ENCODE measurements at regions not wholly inside any gene's neighbourhood (a gene's known extent, or its start where the extent isn't known, plus 50 kb on each side); places are given as distances from the start of the nearest gene placed in this dataset.
"Not testable (repeated sequence)": the region's sequence is repeated elsewhere in the genome, so short reads cannot be mapped to it uniquely, and the experiment has no call there.

DNA sequence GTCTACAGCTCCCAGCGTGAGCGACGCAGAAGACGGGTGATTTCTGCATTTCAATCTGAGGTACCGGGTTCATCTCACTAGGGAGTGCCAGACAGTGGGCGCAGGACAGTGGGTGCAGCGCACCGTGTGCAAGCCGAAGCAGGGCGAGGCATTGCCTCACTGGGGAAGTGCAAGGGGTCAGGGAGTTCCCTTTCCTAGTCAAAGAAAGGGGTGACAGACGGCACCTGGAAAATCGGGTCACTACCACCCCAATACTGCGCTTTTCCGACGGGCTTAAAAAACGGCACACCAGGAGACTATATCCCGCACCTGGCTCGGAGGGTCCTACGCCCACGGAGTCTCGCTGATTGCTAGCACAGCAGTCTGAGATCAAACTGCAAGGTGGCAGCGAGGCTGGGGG lies 95.6 kb downstream of the GPX5 start:
- not testable (repeated sequence) for DNase-seq (ENCODE audit: low read depth in 1 of 2, low spot score in 1 of 2)

DNA sequence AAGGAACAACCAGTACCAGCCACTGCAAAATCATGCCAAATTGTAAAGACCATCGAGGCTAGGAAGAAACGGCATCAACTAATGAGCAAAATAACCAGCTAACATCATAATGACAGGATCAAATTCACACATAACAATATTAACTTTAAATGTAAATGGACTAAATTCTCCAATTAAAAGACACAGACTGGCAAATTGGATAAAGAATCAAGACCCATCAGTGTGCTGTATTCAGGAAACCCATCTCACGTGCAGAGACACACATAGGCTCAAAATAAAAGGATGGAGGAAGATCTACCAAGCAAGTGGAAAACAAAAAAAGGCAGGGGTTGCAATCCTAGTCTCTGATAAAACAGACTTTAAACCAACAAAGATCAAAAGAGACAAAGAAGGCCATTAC lies 97.6 kb downstream of the GPX5 start:
- not testable (repeated sequence) for DNase-seq (ENCODE audit: low read depth in 1 of 2, low spot score in 1 of 2)

DNA sequence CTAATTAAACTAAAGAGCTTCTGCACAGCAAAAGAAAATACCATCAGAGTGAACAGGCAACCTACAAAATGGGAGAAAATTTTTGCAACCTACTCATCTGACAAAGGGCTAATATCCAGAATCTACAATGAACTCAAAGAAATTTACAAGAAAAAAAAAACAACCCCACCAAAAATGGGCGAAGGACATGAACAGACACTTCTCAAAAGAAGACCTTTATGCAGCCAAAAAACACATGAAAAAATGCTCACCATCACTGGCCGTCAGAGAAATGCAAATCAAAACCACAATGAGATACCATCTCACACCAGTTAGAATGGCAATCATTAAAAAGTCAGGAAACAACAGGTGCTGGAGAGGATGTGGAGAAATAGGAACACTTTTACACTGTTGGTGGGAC lies 100.7 kb downstream of the GPX5 start:
- DNase-seq (ENCODE audit: low read depth in 1 of 2, low spot score in 1 of 2), result not testable (repeated sequence)

DNA sequence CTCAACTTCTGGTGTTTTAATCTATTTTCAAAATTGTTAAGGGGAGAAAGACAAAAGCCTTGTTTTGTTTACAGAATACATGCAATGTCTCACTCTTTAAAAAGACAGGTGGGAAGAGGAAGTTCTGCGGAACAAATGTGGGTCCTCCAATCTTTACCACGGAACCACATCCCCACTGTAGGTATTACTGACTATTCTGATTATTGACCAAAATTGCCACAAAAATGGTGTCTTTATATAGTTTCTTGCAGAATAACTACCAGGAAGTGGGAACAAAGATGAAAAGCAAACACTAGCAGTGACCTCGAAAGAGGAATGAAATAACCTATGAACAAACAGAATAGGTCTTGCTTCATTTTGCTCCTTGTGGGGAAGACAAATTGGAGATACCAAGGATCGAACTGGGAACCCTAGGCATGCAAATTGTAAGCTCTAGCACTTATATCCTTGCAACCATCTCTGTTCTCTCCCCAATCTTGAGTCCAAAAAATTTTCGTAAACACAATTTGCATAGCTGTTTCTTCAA lies 106.7 kb downstream of the GPX5 start:
- DNase-seq (ENCODE audit: low read depth in 1 of 2, low spot score in 1 of 2), result no peak

DNA sequence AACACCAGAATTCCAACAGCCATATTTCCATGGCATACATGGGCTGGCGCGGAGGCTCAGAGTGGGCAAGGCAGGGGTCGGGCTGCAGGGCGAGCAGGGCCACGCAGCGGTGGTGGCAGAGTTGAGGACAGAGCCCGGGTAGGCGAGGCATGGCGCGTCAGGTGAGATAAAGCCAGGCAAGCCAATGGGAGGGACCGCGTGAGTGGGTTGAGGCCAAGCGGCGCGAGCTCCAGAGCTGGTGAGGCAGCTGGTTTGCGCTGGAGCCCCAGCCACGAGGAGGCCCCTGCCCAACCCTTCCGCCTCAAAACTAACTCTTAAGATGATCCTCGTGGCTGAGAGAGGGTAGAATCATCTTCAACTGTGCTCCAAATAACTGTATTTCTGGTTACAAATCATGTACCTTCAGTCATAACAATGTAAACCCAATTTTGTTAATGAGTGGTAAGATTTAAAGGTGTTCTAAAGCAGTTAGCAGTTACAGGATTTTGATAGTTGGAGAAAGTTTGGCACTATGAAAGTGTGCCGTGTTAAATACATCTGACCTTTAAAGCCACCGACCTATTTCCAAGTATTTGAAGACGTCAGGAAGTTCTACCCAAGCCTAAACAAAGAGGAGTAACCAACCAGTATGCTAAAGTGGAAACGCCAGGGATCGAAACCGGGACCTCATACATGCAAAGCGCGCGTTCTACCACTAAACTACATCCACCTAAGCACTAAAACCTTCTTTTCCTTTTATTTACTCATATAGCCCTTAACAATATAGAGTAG lies 107.9 kb downstream of the GPX5 start:
- no peak for DNase-seq (ENCODE audit: low read depth in 1 of 2, low spot score in 1 of 2)

DNA sequence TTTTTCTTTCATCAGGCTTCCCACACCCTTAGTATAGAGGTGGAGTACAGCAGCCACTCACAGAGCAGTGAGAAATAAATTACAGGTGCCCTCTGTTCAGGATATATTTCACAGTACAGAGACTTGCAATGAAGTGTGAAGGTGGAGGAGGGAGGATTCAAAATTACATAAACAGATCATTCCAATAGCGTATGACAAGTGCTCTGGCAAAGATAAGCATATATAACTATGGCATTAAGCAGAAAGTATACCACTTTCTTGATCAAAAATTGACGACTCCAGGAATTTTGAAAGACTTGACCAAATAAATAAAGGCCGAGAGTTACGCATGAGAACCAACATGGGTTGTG lies 108.7 kb downstream of the GPX5 start:
- no peak for DNase-seq (ENCODE audit: low read depth in 1 of 2, low spot score in 1 of 2)

DNA sequence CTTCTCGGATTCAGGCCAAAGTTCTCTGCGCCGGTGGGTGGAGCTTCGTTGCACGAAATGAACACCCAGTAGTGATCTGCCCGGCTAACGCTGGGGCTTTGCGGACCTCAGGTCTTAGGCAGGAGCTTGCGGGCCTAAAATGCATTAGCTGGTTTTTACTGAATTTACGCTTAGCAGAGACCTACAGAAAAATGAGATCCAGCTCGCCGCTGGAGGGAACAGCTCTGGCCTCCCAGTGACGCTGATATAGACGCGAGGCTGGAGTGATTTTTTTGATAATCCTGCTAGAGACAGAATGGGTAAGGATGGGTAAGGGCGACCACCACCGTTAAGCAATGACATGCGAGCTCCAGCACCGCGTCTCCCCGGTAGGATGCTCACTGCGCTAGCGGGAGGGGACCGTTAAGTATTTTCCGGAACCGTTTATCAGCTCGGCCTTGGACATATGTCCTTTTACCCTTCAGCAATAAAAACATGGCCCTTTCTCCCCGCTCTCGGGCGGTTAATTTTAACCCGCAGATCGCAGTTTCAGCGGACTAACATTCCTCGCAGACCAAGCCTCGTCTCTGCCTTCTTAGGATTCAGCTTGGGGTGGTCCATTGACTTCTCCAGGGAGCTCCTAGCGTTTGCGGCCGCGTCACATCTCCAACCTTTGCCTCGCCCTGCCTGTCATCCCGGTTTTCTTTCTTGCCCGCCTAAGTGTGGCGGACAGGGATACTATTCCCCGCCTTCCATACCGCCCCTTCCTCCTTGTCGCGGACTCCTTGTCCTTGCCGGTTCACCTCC lies 109.3 kb downstream of the GPX5 start:
- DNase-seq (ENCODE audit: low read depth in 1 of 2, low spot score in 1 of 2), result no peak

DNA sequence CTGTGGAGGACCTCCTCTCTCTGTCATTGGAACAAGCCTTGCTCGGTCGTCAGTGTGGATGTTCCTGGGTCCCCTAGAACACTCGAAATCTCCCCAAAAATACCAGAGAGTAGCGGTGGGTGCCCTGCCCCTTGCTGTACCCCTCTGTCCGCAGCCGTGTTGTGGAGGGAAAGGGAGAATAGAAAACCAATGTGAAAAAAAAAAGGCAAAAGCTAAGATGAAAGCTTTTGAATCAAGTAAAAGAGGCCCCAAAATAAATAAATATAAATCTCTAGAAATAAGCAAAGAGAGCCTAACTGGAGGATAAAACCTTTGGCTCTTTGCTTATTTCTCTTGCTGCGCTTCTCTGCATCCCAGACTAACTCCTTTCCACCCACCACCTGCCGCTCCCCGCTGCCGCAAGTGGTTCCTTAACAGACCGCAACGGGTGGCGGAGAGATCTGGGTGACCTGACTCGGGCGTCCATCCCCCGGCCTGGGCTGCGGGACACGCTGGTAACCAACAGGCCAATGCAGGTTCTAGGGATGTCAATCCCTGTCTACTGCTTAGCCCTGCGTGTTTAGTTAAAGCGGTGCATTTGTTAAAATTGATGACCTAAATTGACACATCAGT lies 110.0 kb downstream of the GPX5 start:
- no peak for DNase-seq (ENCODE audit: low read depth in 1 of 2, low spot score in 1 of 2)

DNA sequence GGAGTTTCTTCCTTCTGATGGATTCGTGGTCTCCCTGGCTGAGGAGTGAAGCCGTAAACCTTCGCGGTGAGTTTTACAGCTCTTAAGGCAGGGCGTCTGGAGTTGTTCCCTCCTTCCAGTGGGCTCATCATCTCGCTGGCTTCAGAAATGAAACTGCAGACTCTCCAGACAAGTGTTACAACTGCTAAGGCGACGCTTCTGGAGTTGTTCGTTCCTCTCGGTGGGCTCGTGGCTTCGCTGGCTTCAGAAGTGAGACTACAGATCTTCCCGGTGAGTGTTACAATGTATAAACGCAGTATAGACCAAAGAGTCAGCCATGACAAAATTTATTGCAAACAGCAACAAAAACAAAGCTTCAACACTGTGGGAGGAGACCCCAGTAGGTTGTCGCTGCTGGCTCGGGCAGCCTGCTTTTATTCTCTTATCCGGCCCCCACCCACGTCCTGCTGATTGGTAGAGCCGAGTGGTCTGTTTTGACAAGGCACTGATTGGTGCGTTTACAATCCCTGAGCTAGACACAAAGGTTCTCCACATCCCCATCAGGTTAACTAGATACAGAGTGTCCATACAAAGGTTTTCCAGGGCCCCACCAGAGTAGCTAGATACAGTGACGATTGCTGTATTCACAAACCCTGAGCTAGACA lies 113.2 kb downstream of the GPX5 start:
- DNase-seq (ENCODE audit: low read depth in 1 of 2, low spot score in 1 of 2), result no peak

DNA sequence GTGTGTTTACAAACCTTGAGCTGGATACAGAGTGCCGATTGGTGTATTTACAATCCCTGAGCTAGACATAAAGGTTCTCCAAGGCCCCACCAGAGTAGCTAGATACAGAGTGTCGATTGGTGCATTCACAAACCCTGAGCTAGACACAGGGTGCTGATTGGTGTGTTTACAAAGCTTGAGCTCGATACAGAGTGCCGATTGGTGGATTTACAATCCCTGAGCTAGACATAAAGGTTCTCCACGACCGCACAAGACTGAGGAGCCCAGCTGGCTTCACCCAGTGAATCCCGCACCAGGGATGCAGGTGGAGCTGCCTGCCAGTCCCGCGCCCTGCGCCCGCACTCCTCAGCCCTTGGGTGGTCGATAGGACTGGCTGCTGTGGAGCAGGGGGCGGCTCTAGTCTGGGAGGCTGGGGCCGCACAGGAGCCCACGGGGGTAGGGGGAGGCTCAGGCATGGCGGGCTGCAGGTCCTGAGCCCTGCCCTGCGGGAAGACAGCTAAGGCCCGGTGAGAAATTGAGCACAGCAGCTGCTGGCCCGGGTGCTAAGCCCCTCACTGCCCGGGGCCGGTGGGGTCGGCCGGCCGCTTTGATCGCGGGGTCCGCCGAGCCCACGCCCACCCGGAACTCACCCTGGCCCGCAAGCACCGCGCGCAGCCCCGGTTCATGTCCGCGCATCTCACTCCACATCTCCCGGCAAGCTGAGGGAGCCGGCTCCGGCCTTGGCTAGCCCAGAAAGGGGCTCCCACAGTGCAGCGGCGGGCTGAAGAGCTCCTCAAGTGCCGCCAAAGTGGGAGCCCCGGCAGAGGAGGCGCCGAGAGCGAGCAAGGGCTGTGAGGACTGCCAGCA lies 114.0 kb downstream of the GPX5 start:
- not testable (repeated sequence) for DNase-seq (ENCODE audit: low read depth in 1 of 2, low spot score in 1 of 2)

DNA sequence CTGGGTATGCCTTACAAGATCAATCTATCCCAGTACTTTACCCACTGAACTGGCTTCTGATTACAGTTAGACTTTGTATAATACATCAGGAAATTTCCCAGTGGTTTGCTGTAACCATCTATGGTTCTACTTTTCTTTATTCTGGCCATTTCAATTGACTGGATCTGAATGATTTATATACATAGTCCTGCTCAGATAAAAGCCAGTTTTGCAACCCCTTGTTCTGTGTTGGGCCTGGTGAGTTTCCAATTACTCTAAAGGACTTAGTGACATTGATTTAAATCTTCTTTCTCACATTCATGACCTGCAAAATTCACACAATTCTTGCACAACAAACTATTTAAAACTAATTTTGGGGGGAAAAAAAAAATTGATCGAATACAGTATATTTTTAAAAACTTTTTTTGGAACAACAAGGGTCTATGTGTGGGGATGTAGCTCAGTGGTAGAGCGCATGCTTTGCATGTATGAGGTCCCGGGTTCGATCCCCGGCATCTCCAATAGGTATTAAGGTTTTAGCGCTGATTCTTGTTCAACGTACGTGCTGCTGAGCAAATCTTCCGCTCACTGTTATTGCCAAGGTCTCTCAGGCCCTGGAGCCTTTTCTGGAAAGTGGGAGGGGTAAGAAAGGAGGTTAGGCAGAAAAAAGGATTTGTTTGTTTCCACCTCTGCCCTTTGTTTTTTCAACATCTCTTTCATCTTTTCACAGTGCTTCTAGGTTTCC lies 117.5 kb downstream of the GPX5 start:
- DNase-seq (ENCODE audit: low read depth in 1 of 2, low spot score in 1 of 2), result no peak

DNA sequence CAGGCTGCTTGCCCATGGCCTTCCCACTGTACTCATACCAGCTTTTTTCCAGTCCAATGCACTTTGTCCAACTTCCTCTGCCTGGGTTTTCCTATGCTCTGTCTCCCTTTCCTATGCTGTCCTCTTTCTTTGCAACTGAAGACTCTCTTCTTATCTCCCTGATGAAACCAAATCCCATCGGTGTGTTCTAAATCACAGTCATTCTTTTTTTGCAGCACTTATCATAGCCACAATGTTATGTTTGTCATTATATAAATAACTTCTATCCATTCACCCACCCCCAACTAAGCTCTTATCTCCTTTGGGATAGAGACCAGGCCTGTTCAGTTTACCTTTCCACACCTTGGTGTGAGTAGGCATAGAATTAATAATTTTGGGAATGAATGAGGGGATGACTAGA lies 121.0 kb downstream of the GPX5 start:
- DNase-seq (ENCODE audit: low read depth in 1 of 2, low spot score in 1 of 2), result no peak

DNA sequence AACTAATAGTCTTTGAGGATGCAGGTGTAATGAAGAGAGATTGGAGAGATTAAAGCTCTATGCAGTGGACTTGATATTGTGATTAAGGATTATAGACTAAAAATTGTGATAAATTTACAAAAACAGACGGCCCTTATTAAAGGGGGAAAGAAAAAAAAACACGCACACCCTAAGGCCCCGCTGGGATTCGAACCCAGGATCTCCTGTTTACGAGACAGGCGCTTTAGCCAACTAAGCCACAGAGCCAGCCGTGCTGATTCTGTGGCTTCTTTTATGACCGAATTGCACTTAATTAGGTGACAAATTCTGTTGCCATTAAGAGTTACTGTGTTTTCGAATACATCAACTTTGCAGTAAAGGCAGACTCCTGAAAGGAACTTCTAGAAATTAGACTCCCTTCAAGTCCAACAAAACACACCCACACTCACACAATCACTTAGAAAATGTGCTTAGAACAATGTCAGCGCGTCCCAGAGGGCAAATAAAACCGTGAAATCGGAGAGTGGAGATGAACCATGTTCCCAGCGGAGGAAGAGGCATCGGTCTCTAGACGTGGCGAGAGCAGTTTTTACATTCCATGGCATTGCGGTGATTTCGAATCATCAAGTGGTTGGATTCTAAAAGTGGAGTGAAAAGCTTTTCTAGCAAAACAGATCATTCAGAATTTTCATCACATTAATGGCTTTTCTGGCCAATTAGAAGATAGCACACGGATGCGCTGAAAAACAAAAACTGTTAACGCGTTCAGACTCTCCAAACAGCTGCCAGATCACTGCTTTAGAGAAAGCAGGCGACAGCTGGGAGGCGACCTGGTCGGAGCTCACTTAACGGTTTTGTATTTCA lies 122.6 kb downstream of the GPX5 start:
- no peak for DNase-seq (ENCODE audit: low read depth in 1 of 2, low spot score in 1 of 2)

DNA sequence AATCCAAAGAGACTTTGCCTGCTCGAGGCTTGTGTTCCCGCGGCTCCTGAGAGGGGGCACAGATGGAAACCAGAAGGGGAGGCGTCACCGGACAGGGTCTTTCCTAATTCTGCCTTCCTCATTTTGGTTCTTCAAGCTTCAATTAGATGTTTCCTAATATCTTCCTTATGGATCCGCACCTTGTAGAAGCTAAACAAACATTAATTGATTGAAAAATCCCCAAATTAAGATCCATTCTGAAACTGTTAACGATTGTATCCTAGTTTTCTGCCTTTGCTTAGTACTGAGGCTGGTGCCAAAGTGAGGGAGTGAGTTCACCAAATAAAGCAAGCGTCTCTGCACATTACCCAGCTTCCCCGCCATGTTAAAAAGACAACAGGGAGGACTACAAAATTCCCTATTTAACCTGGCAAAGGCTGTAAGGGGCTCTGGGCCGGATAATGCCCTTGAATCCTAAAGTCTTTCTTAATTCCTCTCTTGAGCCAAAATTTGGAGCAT lies 123.2 kb downstream of the GPX5 start:
- DNase-seq (ENCODE audit: low read depth in 1 of 2, low spot score in 1 of 2), result no peak

DNA sequence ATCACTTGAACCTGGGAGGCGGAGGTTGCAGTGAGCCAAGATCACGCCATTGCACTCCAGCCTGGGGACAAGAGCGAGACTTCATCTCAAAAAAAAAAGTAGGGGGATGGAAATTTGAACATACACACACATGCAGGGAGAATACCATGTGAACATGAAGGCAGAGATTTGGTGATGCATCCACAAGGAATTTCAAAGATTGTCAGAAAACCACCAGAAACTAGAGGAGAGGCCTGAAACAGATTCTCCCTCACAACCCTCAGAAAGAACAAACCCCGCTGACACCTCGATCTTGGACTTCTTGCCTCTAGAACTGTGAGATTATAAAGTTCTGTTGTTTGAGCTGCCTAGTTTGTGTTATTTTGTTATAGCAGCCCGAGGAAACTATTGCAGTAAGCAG lies 125.5 kb downstream of the GPX5 start:
- DNase-seq (ENCODE audit: low read depth in 1 of 2, low spot score in 1 of 2), result no peak

DNA sequence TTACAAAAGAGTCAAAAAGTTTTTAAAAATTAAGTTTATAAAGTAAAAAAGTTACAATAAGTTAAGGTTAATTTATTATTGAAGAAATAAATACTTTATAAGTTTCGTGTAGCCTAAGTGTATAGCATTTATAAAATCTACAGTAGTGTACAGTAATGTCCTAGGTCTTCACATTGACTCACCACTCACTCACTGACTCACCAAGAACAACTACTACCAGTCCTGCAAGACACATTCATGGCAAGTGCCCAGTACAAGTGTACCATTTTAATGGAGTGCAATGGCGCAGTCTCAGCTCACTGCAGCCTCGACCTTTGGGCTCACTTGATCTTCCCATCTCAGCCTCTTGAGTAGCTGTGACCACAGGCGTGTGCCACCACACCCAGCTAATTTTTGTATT lies 128.2 kb downstream of the GPX5 start:
- no peak for DNase-seq (ENCODE audit: low read depth in 1 of 2, low spot score in 1 of 2)

DNA sequence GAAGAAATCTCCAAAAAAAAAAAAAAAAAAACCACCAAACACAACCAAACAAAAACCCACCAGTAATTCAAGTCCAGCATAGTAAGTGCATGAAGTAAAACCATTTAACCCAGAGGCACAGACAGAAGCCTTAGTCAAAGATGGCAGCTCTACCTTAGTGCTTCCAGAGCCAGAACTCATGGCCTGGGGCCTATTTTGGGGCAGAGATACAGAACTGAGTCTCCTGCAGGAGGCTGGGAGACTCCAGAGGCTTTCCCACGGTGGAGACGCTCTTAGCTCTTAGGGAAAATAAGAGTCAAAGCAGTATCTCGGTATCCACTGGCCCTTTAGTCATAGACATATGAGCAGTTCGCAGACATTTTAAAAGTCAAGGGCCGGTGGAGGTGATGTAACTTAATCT lies 129.5 kb downstream of the GPX5 start:
- no peak for DNase-seq (ENCODE audit: low read depth in 1 of 2, low spot score in 1 of 2)

DNA sequence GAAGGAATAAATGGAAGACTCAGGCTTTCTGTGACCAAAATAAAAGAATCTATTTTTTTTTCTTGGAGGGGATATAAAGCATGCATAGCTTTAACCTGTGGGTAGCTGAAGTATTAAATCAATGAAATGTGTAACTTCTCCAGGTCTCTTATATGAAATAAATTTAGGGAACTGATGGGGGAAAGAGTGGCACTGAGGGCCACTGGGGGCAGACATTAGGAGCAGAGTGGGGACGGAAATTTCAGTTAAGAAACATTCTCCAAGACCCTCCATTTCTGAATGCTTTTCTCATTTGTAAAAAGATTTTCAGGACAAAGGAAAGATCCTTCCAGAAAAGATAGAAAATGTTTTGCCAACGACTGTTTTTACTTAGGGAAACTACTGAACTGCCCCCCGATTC lies 131.0 kb downstream of the GPX5 start:
- no peak for DNase-seq (ENCODE audit: low read depth in 1 of 2, low spot score in 1 of 2)

DNA sequence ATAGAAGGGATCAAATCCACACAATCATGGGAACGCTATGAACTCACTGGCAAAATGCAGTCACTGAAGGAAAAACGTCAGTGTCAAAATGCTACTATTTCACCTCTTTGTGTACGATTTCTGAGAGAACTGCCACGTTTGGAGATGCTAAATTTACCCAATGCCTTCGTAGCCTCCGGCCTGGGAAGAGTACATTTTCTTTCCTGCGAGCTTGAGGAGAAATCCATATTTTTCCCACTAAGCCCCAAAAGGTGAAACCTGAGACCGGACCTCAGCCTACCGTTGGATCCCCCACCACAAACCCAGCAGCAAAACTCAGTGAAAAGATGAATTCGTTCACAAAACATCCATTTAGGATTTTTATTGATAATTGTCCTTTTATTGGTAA lies 131.7 kb downstream of the GPX5 start:
- DNase-seq (ENCODE audit: low read depth in 1 of 2, low spot score in 1 of 2), result no peak
